ENCODE measurements at regions not wholly inside any gene's neighbourhood (a gene's known extent, or its start where the extent isn't known, plus 50 kb on each side); places are given as distances from the start of the nearest gene placed in this dataset.

GRCh38 chr6:53744321-53744720, 50.5 kb upstream of the LRRC1 start:
- Mint-ChIP-seq H3K27me3 (ENCODE audit: low read depth) (no peaks in the 10 kb centered on the region), H3K9me3 (no peaks in the 10 kb centered on the region), H3K36me3 (ENCODE audit: insufficient read depth) (no peaks in the 10 kb centered on the region), H3K4me3 (no peak overlapping the region), H3K4me1 (ENCODE audit: low read depth) (peaks cover 11% of the 10 kb centered on the region)
- DNase-seq (no peak), ATAC-seq (no peak)

GRCh38 chr6:53741034-53741823, 53.6 kb upstream of the LRRC1 start:
- no peaks in the 10 kb centered on the region for H3K9me3 Mint-ChIP-seq
- H3K4me1 Mint-ChIP-seq (ENCODE audit: low read depth): peaks cover 11% of the 10 kb centered on the region
- DNase-seq (no peak), ATAC-seq (peak; percentile 81 to 84)
- H3K4me3 Mint-ChIP-seq: peak overlapping the region; percentile 44
- no peaks in the 10 kb centered on the region for H3K36me3 Mint-ChIP-seq (ENCODE audit: insufficient read depth)
- H3K27me3 Mint-ChIP-seq (ENCODE audit: low read depth): no peaks in the 10 kb centered on the region

GRCh38 chr6:53737746-53738145, 57.1 kb upstream of the LRRC1 start:
- H3K36me3 Mint-ChIP-seq (ENCODE audit: insufficient read depth): no peaks in the 10 kb centered on the region
- no peak for DNase-seq
- ATAC-seq: no peak
- peaks cover 32% of the 10 kb centered on the region for H3K4me1 Mint-ChIP-seq (ENCODE audit: low read depth)
- no peak overlapping the region for H3K4me3 Mint-ChIP-seq
- no peaks in the 10 kb centered on the region for H3K9me3 Mint-ChIP-seq
- H3K27me3 Mint-ChIP-seq (ENCODE audit: low read depth): peaks cover 2% of the 10 kb centered on the region

- Mint-ChIP-seq H3K9me3 (no peaks in the 10 kb centered on the region), H3K4me1 (ENCODE audit: low read depth) (peaks cover 29% of the 10 kb centered on the region), H3K36me3 (ENCODE audit: insufficient read depth) (no peaks in the 10 kb centered on the region), H3K4me3 (no peak overlapping the region), H3K27me3 (ENCODE audit: low read depth) (peaks cover 2% of the 10 kb centered on the region)
- ATAC-seq (no peak), DNase-seq (no peak)
Measured at GRCh38 chr6:53735896-53736295, 58.9 kb upstream of the LRRC1 start.

- Mint-ChIP-seq H3K27me3 (ENCODE audit: low read depth) (peaks cover 2% of the 10 kb centered on the region), H3K4me3 (no peak overlapping the region), H3K4me1 (ENCODE audit: low read depth) (peaks cover 27% of the 10 kb centered on the region), H3K9me3 (no peaks in the 10 kb centered on the region), H3K36me3 (ENCODE audit: insufficient read depth) (no peaks in the 10 kb centered on the region)
- ATAC-seq (peak in 1 of 2 donors; percentile 67), DNase-seq (no peak)
Measured at GRCh38 chr6:53734473-53735299, 60.1 kb upstream of the LRRC1 start.

- ATAC-seq (no peak), DNase-seq (no peak)
- Mint-ChIP-seq H3K9me3 (no peaks in the 10 kb centered on the region), H3K27me3 (ENCODE audit: low read depth) (peaks cover 2% of the 10 kb centered on the region), H3K4me1 (ENCODE audit: low read depth) (peaks cover 29% of the 10 kb centered on the region), H3K36me3 (ENCODE audit: insufficient read depth) (no peaks in the 10 kb centered on the region), H3K4me3 (no peak overlapping the region)
Measured at GRCh38 chr6:53731866-53732636, 62.8 kb upstream of the LRRC1 start.

- ATAC-seq: no peak
- DNase-seq: no peak
- no peak overlapping the region for H3K4me3 Mint-ChIP-seq
- H3K27me3 Mint-ChIP-seq (ENCODE audit: low read depth): peaks cover 4% of the 10 kb centered on the region
- H3K9me3 Mint-ChIP-seq: no peaks in the 10 kb centered on the region
- no peaks in the 10 kb centered on the region for H3K36me3 Mint-ChIP-seq (ENCODE audit: insufficient read depth)
- H3K4me1 Mint-ChIP-seq (ENCODE audit: low read depth): peaks cover 26% of the 10 kb centered on the region
Measured at GRCh38 chr6:53730767-53731166, 64.0 kb upstream of the LRRC1 start.

- H3K4me3 Mint-ChIP-seq: no peak overlapping the region
- peaks cover 10% of the 10 kb centered on the region for H3K4me1 Mint-ChIP-seq (ENCODE audit: low read depth)
- H3K27me3 Mint-ChIP-seq (ENCODE audit: low read depth): peaks cover 11% of the 10 kb centered on the region
- DNase-seq (peak; percentile 43), ATAC-seq (peak; percentile 59 to 70)
- no peaks in the 10 kb centered on the region for H3K36me3 Mint-ChIP-seq (ENCODE audit: insufficient read depth)
- H3K9me3 Mint-ChIP-seq: no peaks in the 10 kb centered on the region
Measured at GRCh38 chr6:53728570-53729194, 63.1 kb upstream of the KLHL31 start.

- H3K36me3 Mint-ChIP-seq (ENCODE audit: insufficient read depth): no peaks in the 10 kb centered on the region
- H3K9me3 Mint-ChIP-seq: no peaks in the 10 kb centered on the region
- no peak overlapping the region for H3K4me3 Mint-ChIP-seq
- ATAC-seq: no peak
- no peak for DNase-seq
- peaks cover 10% of the 10 kb centered on the region for H3K4me1 Mint-ChIP-seq (ENCODE audit: low read depth)
- peaks cover 11% of the 10 kb centered on the region for H3K27me3 Mint-ChIP-seq (ENCODE audit: low read depth)
Measured at GRCh38 chr6:53727748-53728147, 62.2 kb upstream of the KLHL31 start.

- peaks cover 11% of the 10 kb centered on the region for H3K27me3 Mint-ChIP-seq (ENCODE audit: low read depth)
- no peak overlapping the region for H3K4me3 Mint-ChIP-seq
- no peaks in the 10 kb centered on the region for H3K36me3 Mint-ChIP-seq (ENCODE audit: insufficient read depth)
- peak; percentile 87 to 89 for ATAC-seq
- H3K4me1 Mint-ChIP-seq (ENCODE audit: low read depth): peaks cover 4% of the 10 kb centered on the region
- DNase-seq: peak; percentile 73
- H3K9me3 Mint-ChIP-seq: no peaks in the 10 kb centered on the region
Measured at GRCh38 chr6:53725791-53726575, 60.4 kb upstream of the KLHL31 start.

GRCh38 chr6:53724501-53724900, 58.9 kb upstream of the KLHL31 start:
- Mint-ChIP-seq H3K4me3 (no peak overlapping the region), H3K27me3 (ENCODE audit: low read depth) (peaks cover 11% of the 10 kb centered on the region), H3K4me1 (ENCODE audit: low read depth) (peaks cover 4% of the 10 kb centered on the region), H3K9me3 (no peaks in the 10 kb centered on the region), H3K36me3 (ENCODE audit: insufficient read depth) (no peaks in the 10 kb centered on the region)
- no peak for ATAC-seq
- no peak for DNase-seq

GRCh38 chr6:53723331-53723730, 57.8 kb upstream of the KLHL31 start:
- ATAC-seq (no peak), DNase-seq (no peak)
- H3K27me3 Mint-ChIP-seq (ENCODE audit: low read depth): peaks cover 11% of the 10 kb centered on the region
- no peaks in the 10 kb centered on the region for H3K36me3 Mint-ChIP-seq (ENCODE audit: insufficient read depth)
- no peaks in the 10 kb centered on the region for H3K9me3 Mint-ChIP-seq
- H3K4me1 Mint-ChIP-seq (ENCODE audit: low read depth): peaks cover 6% of the 10 kb centered on the region
- no peak overlapping the region for H3K4me3 Mint-ChIP-seq

- ATAC-seq: no peak
Measured at GRCh38 chr6:53721766-53722165, 56.2 kb upstream of the KLHL31 start.

More at GRCh38 chr6:53721766-53722165, 56.2 kb upstream of the KLHL31 start:
- H3K4me3 Mint-ChIP-seq: no peak overlapping the region
- no peaks in the 10 kb centered on the region for H3K9me3 Mint-ChIP-seq
- DNase-seq: no peak
- no peaks in the 10 kb centered on the region for H3K36me3 Mint-ChIP-seq (ENCODE audit: insufficient read depth)
- H3K4me1 Mint-ChIP-seq (ENCODE audit: low read depth): peaks cover 4% of the 10 kb centered on the region
- H3K27me3 Mint-ChIP-seq (ENCODE audit: low read depth): peaks cover 16% of the 10 kb centered on the region

Measured in activated T-cell treated with anti-CD3 and anti-CD28 coated beads, Interleukin-2, amount 50 U/mL, for 4 hours (primary cell).